GM13976 (cell line): ENCODE measurements at regions not wholly inside any gene's neighbourhood (a gene's known extent, or its start where the extent isn't known, plus 50 kb on each side); places are given as distances from the start of the nearest gene placed in this dataset.

Experiments
- DNase-seq: peaks from one replicate; pipeline ENCODE4 v3.0.0; 2012; ENCODE audit warnings: low spot score
- in situ Hi-C: fragments of 300-500 bp; cut with MboI; formaldehyde crosslinking; loops from one replicate; pipeline ENCODE4 v1.12.0; 2022; ENCODE audit warnings: low sequenced_read_pairs, mixed read lengths, inconsistent platforms; ENCODE audit not compliant: unreplicated experiment
- TF ChIP-seq, protein P1 (sequence below): IDR thresholded peaks from 2 replicates; pipeline ENCODE4 v1.5.1; 2012; ENCODE audit warnings: borderline replicate concordance, mild to moderate bottlenecking; ENCODE audit not compliant: insufficient read depth; ENCODE audit errors: extremely low read depth, missing control alignments, control extremely low read depth

DNA sequence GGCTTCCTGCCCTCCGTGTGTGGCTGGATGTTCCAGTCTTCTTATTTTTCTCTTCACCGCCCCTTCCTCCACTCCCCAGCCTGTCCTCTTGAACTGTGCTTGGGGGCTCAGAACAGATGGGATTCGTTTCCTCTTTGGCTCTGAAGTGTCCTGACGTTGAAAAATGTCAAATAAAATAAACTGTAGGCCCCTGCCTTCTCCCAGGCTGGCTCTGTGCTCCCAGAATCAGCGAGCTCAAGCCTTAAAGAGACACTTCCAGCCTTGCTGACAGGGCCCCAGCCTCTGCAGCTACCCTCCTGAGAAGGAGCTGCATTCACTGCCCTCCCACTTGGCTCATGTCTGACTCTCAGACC, 104.2 kb upstream of the IPO9 start:
- no peak for DNase-seq
- TF ChIP-seq, protein P1, sequence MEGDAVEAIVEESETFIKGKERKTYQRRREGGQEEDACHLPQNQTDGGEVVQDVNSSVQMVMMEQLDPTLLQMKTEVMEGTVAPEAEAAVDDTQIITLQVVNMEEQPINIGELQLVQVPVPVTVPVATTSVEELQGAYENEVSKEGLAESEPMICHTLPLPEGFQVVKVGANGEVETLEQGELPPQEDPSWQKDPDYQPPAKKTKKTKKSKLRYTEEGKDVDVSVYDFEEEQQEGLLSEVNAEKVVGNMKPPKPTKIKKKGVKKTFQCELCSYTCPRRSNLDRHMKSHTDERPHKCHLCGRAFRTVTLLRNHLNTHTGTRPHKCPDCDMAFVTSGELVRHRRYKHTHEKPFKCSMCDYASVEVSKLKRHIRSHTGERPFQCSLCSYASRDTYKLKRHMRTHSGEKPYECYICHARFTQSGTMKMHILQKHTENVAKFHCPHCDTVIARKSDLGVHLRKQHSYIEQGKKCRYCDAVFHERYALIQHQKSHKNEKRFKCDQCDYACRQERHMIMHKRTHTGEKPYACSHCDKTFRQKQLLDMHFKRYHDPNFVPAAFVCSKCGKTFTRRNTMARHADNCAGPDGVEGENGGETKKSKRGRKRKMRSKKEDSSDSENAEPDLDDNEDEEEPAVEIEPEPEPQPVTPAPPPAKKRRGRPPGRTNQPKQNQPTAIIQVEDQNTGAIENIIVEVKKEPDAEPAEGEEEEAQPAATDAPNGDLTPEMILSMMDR = no peak
- in situ Hi-C loops = no loop called here

DNA sequence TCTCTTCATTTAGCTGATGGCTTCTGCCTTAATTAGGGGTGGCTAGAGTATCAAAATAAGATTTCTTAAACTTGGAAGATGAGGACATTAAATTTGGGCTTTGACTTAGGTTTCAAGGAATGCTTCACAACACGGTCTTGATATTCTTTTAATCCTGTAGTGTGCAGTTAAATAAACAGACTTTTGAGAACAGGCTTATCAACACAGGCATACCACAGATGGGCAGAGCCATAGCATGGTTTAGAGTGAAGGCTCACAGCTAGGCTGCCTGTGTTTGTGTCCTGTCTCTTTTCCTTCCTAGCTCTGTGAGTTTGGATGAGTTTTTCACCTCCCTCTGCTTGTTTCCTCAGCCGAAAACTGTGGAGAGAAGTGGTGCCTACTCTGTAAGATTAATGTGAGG, 102.3 kb upstream of the IPO9 start:
- TF ChIP-seq, protein P1 = no peak
- in situ Hi-C loops = no loop called here
- no peak for DNase-seq

DNA sequence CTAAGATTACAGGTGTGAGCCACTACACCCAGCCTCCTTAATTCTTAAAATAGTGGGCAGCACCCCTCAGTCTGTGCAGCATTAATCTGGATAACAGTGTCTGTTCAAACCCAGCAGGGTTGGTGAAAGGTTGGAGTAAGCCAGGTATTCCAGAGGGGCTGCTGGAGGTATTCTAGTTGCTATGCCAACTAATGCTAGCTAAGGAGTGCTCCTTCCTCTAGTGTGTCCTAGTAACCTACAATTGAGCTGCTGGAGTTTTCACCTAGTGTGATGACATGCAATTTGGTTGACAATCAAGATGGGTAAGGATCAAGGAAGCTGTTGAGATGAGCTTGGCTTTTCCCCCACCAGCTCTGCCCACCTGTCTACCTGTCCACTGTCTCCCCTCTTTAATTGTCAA, 100.2 kb upstream of the IPO9 start:
- DNase-seq = no peak
- in situ Hi-C loops = no loop called here
- TF ChIP-seq, protein P1 = no peak

DNA sequence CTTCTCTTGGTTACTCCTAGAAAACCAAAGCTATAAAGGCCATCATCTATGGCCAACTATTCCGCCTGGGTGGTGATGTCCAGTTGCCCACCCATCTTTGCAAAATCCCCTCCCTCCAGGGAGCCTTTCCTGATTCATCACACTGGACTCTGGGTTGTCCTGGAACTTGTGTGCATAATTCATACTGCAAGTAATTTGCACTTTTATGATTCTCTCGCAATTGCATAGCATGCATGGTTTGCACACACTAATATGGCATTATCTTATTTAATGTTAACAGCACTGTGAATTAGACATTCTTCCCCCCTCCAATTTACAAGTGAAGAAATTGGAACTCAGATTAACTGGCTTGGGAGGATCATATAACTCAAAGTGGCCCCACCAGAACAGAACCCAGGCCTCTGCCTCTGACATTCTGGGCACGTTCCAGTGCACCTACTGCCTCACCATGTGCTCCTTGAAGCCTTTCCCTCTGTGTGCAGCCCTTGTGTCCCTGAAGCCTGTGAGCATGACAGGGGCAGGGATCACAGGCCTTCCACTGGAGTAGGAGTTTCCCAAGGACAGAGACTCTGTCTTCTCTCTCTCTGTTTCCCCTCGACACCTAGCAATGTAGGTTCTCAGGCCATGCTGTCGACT, 98.9 kb upstream of the IPO9 start:
- in situ Hi-C loops = no loop called here
- no peak for DNase-seq
- TF ChIP-seq, protein P1 = no peak

DNA sequence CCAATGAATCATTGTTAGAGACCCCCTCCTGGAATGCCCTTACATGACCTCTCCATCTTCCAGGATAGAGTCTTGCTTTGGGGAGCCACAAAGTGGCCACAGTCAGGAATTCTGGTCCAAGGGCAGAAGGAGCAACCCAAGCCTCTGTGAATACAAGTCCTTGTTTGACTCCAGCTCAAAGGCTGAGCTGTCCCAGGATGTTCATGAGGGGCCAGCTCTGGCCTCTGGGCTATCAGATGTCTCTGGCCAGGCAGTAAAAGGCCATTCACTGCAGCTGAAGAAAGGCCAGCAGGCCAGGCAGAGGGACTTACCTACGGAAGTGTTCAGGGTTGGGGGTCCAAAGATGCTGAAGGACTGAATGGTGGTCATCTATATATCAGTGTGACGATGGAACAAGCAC, 98.3 kb upstream of the IPO9 start:
- no peak for DNase-seq

DNA sequence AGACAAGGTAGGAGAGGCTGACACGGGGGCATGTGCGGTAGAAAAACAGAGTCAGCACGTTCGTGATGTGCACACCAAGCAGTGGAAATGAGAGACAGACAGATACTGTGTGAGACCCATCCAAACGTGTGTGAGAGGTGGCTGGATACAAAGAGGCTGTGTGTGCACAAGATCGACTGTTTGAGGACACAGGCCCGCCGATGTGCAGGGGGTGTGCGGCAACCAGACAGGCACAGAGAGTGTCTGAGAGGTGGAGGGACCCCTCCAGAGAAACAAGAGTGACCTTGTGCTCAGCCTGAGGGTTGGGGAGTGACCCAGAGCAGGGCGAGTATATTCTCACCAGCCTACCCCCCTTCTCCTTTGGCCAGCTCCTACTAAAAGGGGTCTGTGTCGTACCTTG, 97.8 kb upstream of the IPO9 start:
- no peak for DNase-seq
- TF ChIP-seq, protein P1 = no peak
- in situ Hi-C loops = no loop called here

More for the DNA sequence above, 98.3 kb upstream of the IPO9 start:
- TF ChIP-seq, protein P1 = no peak
- in situ Hi-C loops = no loop called here
